B cell (primary cell): ENCODE measurements at regions not wholly inside any gene's neighbourhood (a gene's known extent, or its start where the extent isn't known, plus 50 kb on each side); places are given as distances from the start of the nearest gene placed in this dataset.

ENCODE experiments used
- ATAC-seq: fragments of 200-7000 bp; cut with Tn5 transposase; one replicate; pipeline ENCODE4 v1.10.0; 2021; ENCODE audit warnings: low read depth, mild to moderate bottlenecking, moderate number of reproducible peaks, moderate library complexity
- CTCF ChIA-PET: fragments of 350-600 bp; sonication (Branson Sonifier 250); formaldehyde crosslinking; loops from one replicate; lab custom pipeline; 2021; ENCODE audit warnings: antibody characterized with exemption, inconsistent platforms; lab: Charles Lee
- POLR2A ChIA-PET: fragments of 350-600 bp; sonication (Branson Sonifier 250); formaldehyde crosslinking; loops from one replicate; lab custom pipeline; 2021; ENCODE audit warnings: antibody characterized with exemption; lab: Charles Lee
- DNase-seq: peaks from one replicate; pipeline ENCODE4 v3.0.0; 2013
- H2AFZ ChIP-seq: 2 replicates; pipeline ENCODE4 v1.6.1; 2012; ENCODE audit warnings: mild to moderate bottlenecking, low read depth, low read length; ENCODE audit not compliant: insufficient read depth, poor library complexity, severe bottlenecking
- H3K27ac ChIP-seq, 2 donors: 1 replicate in 1 of 2; 2 replicates in 1 of 2; pipeline ENCODE4 v1.5.1; 2012 to 2013; ENCODE audit warnings: low read length in 2 of 2, mild to moderate bottlenecking in 2 of 2, moderate library complexity in 1 of 2
- H3K27me3 ChIP-seq, 4 experiments: fragments of 200-600 bp in 1 of 4; sonication (generic) in 1 of 4; replicated peaks in 1 of 4; 1 replicate in 2 of 4; 2 replicates in 2 of 4; pipeline versions ENCODE4 v1.6.1 to v1.7.0; 2013 to 2016; ENCODE audit warnings: low read length in 3 of 4, mild to moderate bottlenecking in 2 of 4, mixed read lengths in 1 of 4, moderate library complexity in 1 of 4; ENCODE audit not compliant: insufficient read depth in 4 of 4, control insufficient read depth in 3 of 4; ENCODE audit errors: control extremely low read depth in 1 of 4
- H3K36me3 ChIP-seq, 2 experiments: replicated peaks in 1 of 2; 1 replicate in 1 of 2; 2 replicates in 1 of 2; pipeline versions ENCODE4 v1.6.1 to v1.7.1; 2013; ENCODE audit warnings: low read length in 1 of 2; ENCODE audit not compliant: insufficient read depth in 2 of 2, control insufficient read depth in 1 of 2; ENCODE audit errors: control extremely low read depth in 1 of 2, extremely low read depth in 1 of 2
- H3K4me1 ChIP-seq, 2 donors: fragments of 200-600 bp in 1 of 2; sonication (generic) in 1 of 2; 1 replicate in 1 of 2; 2 replicates in 1 of 2; pipeline versions ENCODE4 v1.5.1 to v1.6.1; 2013 to 2017; ENCODE audit warnings: low read length in 2 of 2; ENCODE audit not compliant: control insufficient read depth in 2 of 2, insufficient read depth in 2 of 2
- H3K4me2 ChIP-seq: replicated peaks from 2 replicates; pipeline ENCODE3; 2012; ENCODE audit warnings: mild to moderate bottlenecking, low read depth, low read length; ENCODE audit not compliant: poor library complexity, severe bottlenecking
- H3K4me3 ChIP-seq, 5 experiments: fragments of 200-600 bp in 1 of 5; sonication (generic) in 1 of 5; 1 replicate in 3 of 5; 2 replicates in 2 of 5; pipeline versions ENCODE4 v1.5.1 to v1.7.0; 2011 to 2016; ENCODE audit warnings: low read length in 4 of 5, mild to moderate bottlenecking in 4 of 5, low read depth in 2 of 5, control low read depth in 1 of 5, moderate library complexity in 1 of 5; ENCODE audit not compliant: insufficient read depth in 1 of 5; ENCODE audit errors: control extremely low read depth in 1 of 5, extremely low read depth in 1 of 5
- H3K79me2 ChIP-seq: fragments of 200-600 bp; sonication (generic); one replicate; pipeline ENCODE4 v1.6.0; 2016; ENCODE audit warnings: low read length; ENCODE audit not compliant: control insufficient read depth, insufficient read depth
- H3K9ac ChIP-seq: fragments of 200-600 bp; sonication (generic); 2 replicates; pipeline ENCODE4 v1.6.1; 2017; ENCODE audit warnings: mild to moderate bottlenecking, low read length, moderate library complexity
- H3K9me3 ChIP-seq, 3 donors: one replicate each; pipeline versions ENCODE4 v1.6.1 to v1.7.1; 2013; ENCODE audit warnings: low read length in 2 of 3; ENCODE audit not compliant: control insufficient read depth in 2 of 3, insufficient read depth in 1 of 3; ENCODE audit errors: control extremely low read depth in 1 of 3
- H4K20me1 ChIP-seq: 2 replicates; pipeline ENCODE4 v1.6.0; 2012; ENCODE audit warnings: mild to moderate bottlenecking, low read length; ENCODE audit not compliant: insufficient read depth, control insufficient read depth, poor library complexity, severe bottlenecking
- H3K27ac Mint-ChIP-seq: one replicate; pipeline ENCODE4 v1.8.0; 2021; ENCODE audit warnings: mixed read lengths
- H3K27me3 Mint-ChIP-seq: one replicate; pipeline ENCODE4 v1.8.0; 2021; ENCODE audit warnings: mixed read lengths
- H3K4me1 Mint-ChIP-seq: one replicate; pipeline ENCODE4 v1.8.0; 2021; ENCODE audit warnings: mixed read lengths
- H3K4me3 Mint-ChIP-seq: one replicate; pipeline ENCODE4 v1.8.0; 2021; ENCODE audit warnings: mixed read lengths
- H3K9me3 Mint-ChIP-seq: one replicate; pipeline ENCODE4 v1.8.0; 2022; ENCODE audit warnings: mixed read lengths; ENCODE audit not compliant: insufficient read depth
- CTCF ChIP-seq: fragments of 200-600 bp; IDR thresholded peaks from one replicate; pipeline ENCODE4 v1.8.0; 2022; ENCODE audit warnings: antibody characterized with exemption, mild to moderate bottlenecking
- EZH2 ChIP-seq: IDR thresholded peaks from 2 replicates; pipeline ENCODE4 v1.6.1; 2012; ENCODE audit warnings: borderline replicate concordance, low read depth, mild to moderate bottlenecking, moderate library complexity, low read length; ENCODE audit not compliant: insufficient read depth, poor library complexity, severe bottlenecking
- WGBS: methylation state at CpG from one replicate; pipeline ENCODE4 v1.1.5; 2013; ENCODE audit warnings: missing lambda C conversion rate; ENCODE audit not compliant: insufficient coverage; 5-methylcytosine and 5-hydroxymethylcytosine counted together
- intact Hi-C: fragments of 100-400 bp; cut with micrococcal nuclease; formaldehyde crosslinking; loops from one replicate; pipeline ENCODE4 v1.10.0; 2022

- no peaks in the 10 kb centered on the region for H3K9me3 ChIP-seq
- WGBS = 87% methylated on average over 1 of the region's 3 CpGs
- no peak overlapping the region for H3K27ac ChIP-seq
- intact Hi-C loops = no loop called here
- H4K20me1 ChIP-seq = no peaks in the 10 kb centered on the region
- no peaks in the 10 kb centered on the region for H3K27me3 ChIP-seq
- no peak overlapping the region for H3K4me3 Mint-ChIP-seq
- TF ChIP-seq EZH2 = no peak
- no peak for TF ChIP-seq CTCF
- no peak overlapping the region for H2AFZ ChIP-seq
- ChIA-PET POLR2A (no interaction called here), CTCF (no interaction called here)
- no peak overlapping the region for H3K27ac Mint-ChIP-seq
- no peak for DNase-seq
- ATAC-seq = no peak
- H3K79me2 ChIP-seq = no peaks in the 10 kb centered on the region
- no peak overlapping the region for H3K4me2 ChIP-seq
- H3K4me3 ChIP-seq = no peak overlapping the region
- H3K36me3 ChIP-seq = no peaks in the 10 kb centered on the region
- no peaks in the 10 kb centered on the region for H3K4me1 ChIP-seq
- H3K4me1 Mint-ChIP-seq = no peaks in the 10 kb centered on the region
- no peak overlapping the region for H3K9ac ChIP-seq
- no peaks in the 10 kb centered on the region for H3K27me3 Mint-ChIP-seq
- H3K9me3 Mint-ChIP-seq = no peaks in the 10 kb centered on the region
Observed at GRCh38 chr3:117281371-117281770, 571.8 kb downstream of the TUSC7 start.

GRCh38 chr3:117282566-117282965, 573.0 kb downstream of the TUSC7 start:
- Mint-ChIP-seq H3K4me1 (no peaks in the 10 kb centered on the region), H3K27ac (no peak overlapping the region), H3K27me3 (no peaks in the 10 kb centered on the region), H3K4me3 (no peak overlapping the region), H3K9me3 (no peaks in the 10 kb centered on the region)
- no peak overlapping the region for H3K9ac ChIP-seq
- ATAC-seq (no peak), DNase-seq (no peak)
- H4K20me1 ChIP-seq = no peaks in the 10 kb centered on the region
- H3K9me3 ChIP-seq = no peaks in the 10 kb centered on the region
- H3K4me3 ChIP-seq = no peak overlapping the region
- 82% methylated on average over 4 of the region's 4 CpGs for WGBS
- H3K4me1 ChIP-seq = no peaks in the 10 kb centered on the region
- TF ChIP-seq CTCF (no peak), EZH2 (no peak)
- CTCF ChIA-PET = no interaction called here
- no peak overlapping the region for H2AFZ ChIP-seq
- POLR2A ChIA-PET = no interaction called here
- intact Hi-C loops = no loop called here
- no peak overlapping the region for H3K4me2 ChIP-seq
- no peaks in the 10 kb centered on the region for H3K36me3 ChIP-seq
- no peaks in the 10 kb centered on the region for H3K79me2 ChIP-seq
- H3K27me3 ChIP-seq = no peaks in the 10 kb centered on the region
- H3K27ac ChIP-seq = no peak overlapping the region
